ENCODE measurements at regions not wholly inside any gene's neighbourhood (a gene's known extent, or its start where the extent isn't known, plus 50 kb on each side); places are given as distances from the start of the nearest gene placed in this dataset.

DNA sequence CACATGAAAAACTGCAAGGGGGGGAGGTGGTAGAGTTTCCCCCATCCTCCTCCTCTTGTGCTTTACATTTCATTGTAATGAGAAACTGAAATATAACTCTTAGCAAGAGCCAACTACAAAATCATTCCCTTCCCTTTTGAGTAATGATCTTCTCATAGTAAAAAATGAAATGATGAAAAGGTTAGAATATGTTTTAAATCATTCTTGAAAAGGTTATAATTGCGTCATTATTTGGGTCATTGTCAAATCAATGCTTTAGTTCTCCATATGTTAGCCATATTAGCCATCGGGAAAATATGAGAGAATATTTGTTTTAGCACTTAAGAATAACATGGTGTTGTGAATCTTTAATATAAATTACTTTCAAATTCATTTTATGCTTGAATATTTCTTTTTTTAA lies 1185.0 kb upstream of the CDH18 start:
- no peak for DNase-seq (ENCODE audit: low spot score)

DNA sequence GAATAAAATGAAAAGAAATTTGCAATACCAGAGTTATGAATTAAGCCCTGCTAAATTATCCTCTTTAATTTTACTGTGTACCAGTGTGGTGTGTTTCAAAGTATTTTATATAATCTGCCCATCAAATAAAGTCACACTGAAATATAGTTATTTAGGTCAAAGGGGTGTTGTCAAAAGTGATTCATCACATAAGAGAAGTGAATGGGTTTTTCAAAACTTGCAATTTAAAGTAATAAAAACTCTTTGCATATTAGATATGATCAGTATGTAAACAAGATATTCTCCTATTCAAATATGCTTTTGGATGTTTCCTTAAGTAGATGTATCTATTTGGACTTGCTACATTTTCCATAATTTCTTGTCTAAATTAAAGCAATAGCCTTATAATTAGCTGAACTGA lies 1183.0 kb upstream of the CDH18 start:
- DNase-seq (ENCODE audit: low spot score), result no peak

DNA sequence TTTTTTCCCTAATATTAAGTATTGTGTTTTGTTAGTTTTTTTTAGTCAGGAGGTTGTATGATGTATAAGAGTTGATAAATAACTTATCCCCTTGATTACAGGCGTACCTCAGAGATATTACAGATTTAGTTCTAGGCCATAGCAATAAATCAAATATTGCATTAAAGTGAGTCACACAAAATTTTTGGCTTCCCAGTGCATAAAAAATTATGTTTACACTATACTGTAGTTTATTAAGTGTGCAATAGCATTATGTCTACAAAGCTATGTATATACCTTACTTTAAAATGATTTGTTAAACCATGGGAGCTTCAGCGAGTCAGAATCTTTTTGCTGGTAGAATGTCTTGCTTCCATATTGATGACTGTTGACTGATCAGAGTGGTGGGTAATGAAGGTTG lies 1180.6 kb upstream of the CDH18 start:
- no peak for DNase-seq (ENCODE audit: low spot score)

GRCh38 chr5:21165344-21165743 lies 1177.3 kb upstream of the CDH18 start:
- DNase-seq (ENCODE audit: low spot score), result no peak

- DNase-seq (ENCODE audit: low spot score), result no peak
These were observed 1176.4 kb upstream of the CDH18 start for GRCh38 chr5:21164425-21164824.

DNA sequence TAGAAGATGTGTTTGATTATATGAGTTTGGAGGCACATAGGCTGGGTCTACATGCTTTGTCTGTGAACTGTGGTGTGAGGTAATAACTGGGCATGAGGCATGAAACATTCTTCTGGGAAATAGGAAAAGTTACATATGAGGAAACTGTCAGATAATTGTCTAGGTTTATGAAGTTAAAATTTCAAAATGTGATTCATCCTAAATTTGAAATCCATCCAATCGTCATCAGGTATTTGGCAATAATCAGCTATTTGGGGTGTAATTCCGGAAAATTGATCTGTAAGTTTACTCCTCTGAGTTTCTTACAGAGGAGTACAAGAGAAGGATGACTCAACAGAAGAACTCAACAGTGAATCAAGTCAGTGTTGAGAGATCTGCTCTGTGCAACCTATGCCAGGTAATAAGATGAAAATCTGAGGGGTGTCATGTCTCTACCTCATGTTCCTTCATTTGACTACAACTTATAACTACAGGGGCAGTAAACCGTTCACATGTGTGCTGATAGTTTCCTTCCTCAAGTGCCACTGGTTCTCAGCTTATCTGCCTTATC lies 1171.6 kb upstream of the CDH18 start:
- no peak for DNase-seq (ENCODE audit: low spot score)

DNA sequence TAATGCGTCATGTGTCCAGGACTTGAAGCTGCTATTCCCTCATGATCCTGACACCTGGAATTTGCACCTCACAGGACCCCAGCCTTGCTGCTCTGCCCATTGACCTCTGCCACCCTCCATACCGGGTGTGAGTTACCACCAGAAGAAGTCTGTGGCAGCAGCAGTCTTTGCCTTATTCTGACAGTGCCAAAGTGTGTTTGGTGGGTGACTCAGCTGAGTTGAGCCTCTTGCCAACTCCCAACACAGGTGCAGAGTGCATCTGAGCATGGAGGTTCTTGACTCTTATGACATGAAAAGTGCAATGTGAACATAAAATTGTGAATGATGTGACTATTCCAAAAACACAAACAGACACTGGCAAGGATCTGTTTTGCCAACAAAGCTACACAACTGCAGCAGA lies 1166.5 kb upstream of the CDH18 start:
- no peak for DNase-seq (ENCODE audit: low spot score)

GRCh38 chr5:21152611-21153010 lies 1164.6 kb upstream of the CDH18 start:
- DNase-seq (ENCODE audit: low spot score), result no peak

GRCh38 chr5:21145376-21145775 lies 1157.4 kb upstream of the CDH18 start:
- DNase-seq (ENCODE audit: low spot score), result no peak

GRCh38 chr5:21143686-21144085 lies 1155.7 kb upstream of the CDH18 start:
- no peak for DNase-seq (ENCODE audit: low spot score)

DNA sequence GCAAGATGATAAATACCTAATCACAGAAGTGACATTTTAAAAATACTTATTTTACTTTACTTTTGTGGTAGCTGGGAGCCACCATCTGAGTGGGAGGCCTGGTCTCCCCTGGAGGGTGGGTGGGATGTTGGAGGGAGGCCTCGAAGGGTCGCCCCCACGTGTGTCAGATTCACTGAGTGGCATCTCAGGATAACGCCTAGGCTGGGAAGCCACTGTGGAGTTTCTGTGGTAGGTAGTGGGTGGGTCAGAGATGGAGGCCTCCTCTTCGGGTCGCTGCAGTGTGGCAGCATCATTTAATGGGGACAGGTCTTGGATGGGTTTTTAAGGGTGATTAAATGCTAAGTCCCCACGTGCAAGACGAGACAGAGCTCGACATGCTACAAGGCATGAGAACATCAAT lies 1154.8 kb upstream of the CDH18 start:
- no peak for DNase-seq (ENCODE audit: low spot score)

- DNase-seq (ENCODE audit: low spot score), result no peak
These were observed 1153.0 kb upstream of the CDH18 start for GRCh38 chr5:21140987-21141386.

GRCh38 chr5:21126236-21126635 lies 1138.2 kb upstream of the CDH18 start:
- DNase-seq (ENCODE audit: low spot score), result no peak

- DNase-seq (ENCODE audit: low spot score), result no peak
These were observed 1137.4 kb upstream of the CDH18 start for GRCh38 chr5:21125238-21125983.

- no peak for DNase-seq (ENCODE audit: low spot score)
These were observed 1133.2 kb upstream of the CDH18 start for GRCh38 chr5:21121213-21121612.

DNA sequence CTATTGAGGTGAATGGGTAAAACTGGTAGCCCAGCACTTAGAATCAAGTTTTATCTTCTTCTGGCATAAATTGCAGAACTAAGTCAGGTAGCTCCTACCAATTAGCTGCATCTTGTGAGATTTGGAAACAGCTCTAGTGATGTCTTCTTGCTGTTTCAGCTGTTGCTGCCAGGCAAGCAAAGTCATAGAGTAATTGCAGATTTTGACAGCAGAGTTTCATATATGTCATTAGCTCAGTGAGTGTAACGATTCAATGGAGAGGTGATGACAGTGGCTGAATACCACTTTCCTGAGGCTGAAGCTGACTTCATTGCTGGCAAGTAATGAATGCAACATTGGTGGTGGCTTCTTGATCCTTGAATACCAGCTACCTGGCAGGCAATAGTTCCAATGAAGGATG lies 1109.7 kb upstream of the CDH18 start:
- DNase-seq (ENCODE audit: low spot score), result no peak

- DNase-seq (ENCODE audit: low spot score), result no peak
These were observed 1106.6 kb upstream of the CDH18 start for GRCh38 chr5:21094619-21095018.

GRCh38 chr5:21087766-21088165 lies 1099.8 kb upstream of the CDH18 start:
- DNase-seq (ENCODE audit: low spot score), result no peak

DNA sequence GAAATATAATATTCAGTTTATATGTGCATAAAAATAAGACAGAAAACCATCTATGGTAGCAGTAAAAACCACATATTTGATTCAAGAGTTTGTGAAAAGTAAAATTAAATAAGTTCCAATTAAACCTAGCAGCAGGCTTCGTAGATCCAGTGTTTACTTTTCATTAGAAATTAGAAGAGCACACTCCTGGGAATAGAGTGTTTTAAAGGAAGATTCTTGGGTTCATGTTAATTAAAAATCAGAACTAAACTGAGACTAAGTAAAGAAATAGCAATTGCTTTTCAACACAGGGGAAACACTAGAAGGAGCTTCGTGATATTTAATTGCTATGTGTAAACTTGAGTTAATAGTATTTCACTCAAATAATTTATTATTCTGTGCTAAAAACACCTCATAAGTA lies 1097.8 kb upstream of the CDH18 start:
- DNase-seq (ENCODE audit: low spot score), result no peak

- no peak for DNase-seq (ENCODE audit: low spot score)
These were observed 1084.0 kb upstream of the CDH18 start for GRCh38 chr5:21071986-21072385.

- no peak for DNase-seq (ENCODE audit: low spot score)
These were observed 1083.4 kb upstream of the CDH18 start for GRCh38 chr5:21071421-21071820.

DNA sequence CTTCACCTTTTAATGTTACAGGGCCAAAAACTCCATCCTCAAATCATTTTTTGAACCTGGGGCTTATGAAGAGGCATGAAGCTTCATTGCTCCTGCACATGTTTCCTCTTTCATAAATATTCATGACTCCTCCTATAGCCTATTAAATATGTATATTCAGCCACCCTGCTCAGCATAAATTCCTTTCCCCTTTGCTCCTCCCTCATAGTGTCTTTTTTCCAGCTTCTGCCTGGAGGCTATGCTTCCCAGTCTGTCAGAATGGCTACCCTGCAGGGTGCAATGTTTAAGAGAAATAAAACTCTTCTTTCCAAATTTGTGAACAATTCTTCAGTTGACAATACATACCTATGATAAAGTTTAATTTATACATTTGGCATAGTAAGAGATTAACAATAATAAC lies 1082.9 kb upstream of the CDH18 start:
- DNase-seq (ENCODE audit: low spot score), result no peak

DNA sequence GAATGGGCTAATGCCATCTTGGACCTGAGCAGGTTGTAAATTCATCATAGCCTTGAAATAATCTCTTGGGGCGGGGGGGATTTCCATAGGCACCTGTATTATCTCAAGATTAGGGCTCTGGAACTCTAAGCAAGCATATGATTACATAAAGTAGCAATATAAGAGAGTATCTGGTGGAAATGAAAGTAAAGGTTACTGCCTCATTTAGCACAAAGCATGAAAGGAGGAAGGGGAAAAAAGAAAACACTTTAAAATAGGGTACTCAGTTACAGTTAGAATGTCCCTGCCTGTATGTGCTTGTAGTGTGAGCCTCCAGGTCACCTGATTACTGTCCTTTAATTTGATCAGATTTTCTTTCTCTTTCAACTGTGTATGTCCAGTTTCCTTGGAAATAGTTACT lies 1079.7 kb upstream of the CDH18 start:
- DNase-seq (ENCODE audit: low spot score), result no peak

GRCh38 chr5:21063146-21063545 lies 1075.1 kb upstream of the CDH18 start:
- DNase-seq (ENCODE audit: low spot score), result no peak

Data from HuH-7 (cell line).